Endothelial cell of umbilical vein (primary cell): ENCODE measurements at regions not wholly inside any gene's neighbourhood (a gene's known extent, or its start where the extent isn't known, plus 50 kb on each side); places are given as distances from the start of the nearest gene placed in this dataset.

Experiments used
- BruUV-seq: library from RNA; stranded (reverse); fragments of 400-500 nt; replicated peaks from 2 replicates; lab custom pipeline; 2021; lab: Mats Ljungman, UMichigan
- CTCF ChIA-PET: fragments of 300-600, 350-600 bp; sonication (Branson Sonifier 250); formaldehyde crosslinking; loops from one replicate; lab custom pipeline; 2021; ENCODE audit warnings: antibody characterized with exemption, inconsistent platforms; lab: Charles Lee
- POLR2A ChIA-PET: fragments of 300-600, 350-600 bp; sonication (Branson Sonifier 250); formaldehyde crosslinking; loops from one replicate; lab custom pipeline; 2021; ENCODE audit warnings: antibody characterized with exemption, inconsistent platforms; lab: Charles Lee
- DNase-seq: peaks from one replicate; pipeline ENCODE4 v3.0.0-alpha.2; 2011; ENCODE audit warnings: low read depth, low spot score
- FAIRE-seq: peaks from 2 replicates; lab custom pipeline; 2011; peaks lifted over from hg19 to GRCh38; lab: Jason Lieb, UNC
- H2AFZ ChIP-seq: 2 replicates; pipeline ENCODE4 v1.6.0; 2012; ENCODE audit warnings: low read depth, low read length, control low read depth, inconsistent platforms
- H3K27ac ChIP-seq: 2 replicates; pipeline ENCODE4 v1.5.1; 2011; ENCODE audit warnings: low read depth, mild to moderate bottlenecking, control low read depth, low read length, moderate library complexity; ENCODE audit not compliant: insufficient read depth
- H3K27me3 ChIP-seq, 2 experiments: 2 replicates each; pipeline versions ENCODE4 v1.6.0 to v1.6.1; 2011; ENCODE audit warnings: low read length in 2 of 2, mixed read lengths in 1 of 2; ENCODE audit not compliant: control insufficient read depth in 2 of 2, insufficient read depth in 2 of 2
- H3K36me3 ChIP-seq, 2 experiments: 2 replicates in 1 of 2; 3 replicates in 1 of 2; pipeline ENCODE4 v1.5.1; 2011; ENCODE audit warnings: low read length in 2 of 2, mild to moderate bottlenecking in 1 of 2, moderate library complexity in 1 of 2; ENCODE audit not compliant: control insufficient read depth in 2 of 2, insufficient read depth in 2 of 2; ENCODE audit errors: extremely low read depth in 1 of 2
- H3K4me1 ChIP-seq: 3 replicates; pipeline ENCODE4 v1.5.1; 2011; ENCODE audit warnings: mild to moderate bottlenecking, low read length; ENCODE audit not compliant: control insufficient read depth, insufficient read depth; ENCODE audit errors: extremely low read depth
- H3K4me2 ChIP-seq: 2 replicates; pipeline ENCODE4 v1.6.1; 2011; ENCODE audit warnings: low read length, control low read depth, mixed read lengths; ENCODE audit not compliant: insufficient read depth
- H3K4me3 ChIP-seq, 3 experiments: fragments of 200-600 bp in 1 of 3; sonication (generic), shearing (Covaris generic) in 1 of 3; replicated peaks in 1 of 3; 2 replicates each; pipeline ENCODE4 v1.5.1; 2011 to 2016; ENCODE audit warnings: control low read depth in 3 of 3, low read length in 3 of 3, mild to moderate bottlenecking in 2 of 3, inconsistent platforms in 1 of 3, low read depth in 1 of 3, moderate library complexity in 1 of 3; ENCODE audit not compliant: insufficient read depth in 1 of 3
- H3K79me2 ChIP-seq: 2 replicates; pipeline ENCODE4 v1.6.0; 2012; ENCODE audit warnings: low read length, inconsistent platforms; ENCODE audit not compliant: control insufficient read depth, insufficient read depth
- H3K9ac ChIP-seq: replicated peaks from 2 replicates; pipeline ENCODE3; 2011; ENCODE audit warnings: low read length, control low read depth; ENCODE audit not compliant: insufficient read depth; ENCODE audit errors: extremely low read depth
- H3K9me1 ChIP-seq: replicated peaks from 3 replicates; pipeline ENCODE4 v1.6.0; 2011; ENCODE audit warnings: mild to moderate bottlenecking, low read length; ENCODE audit not compliant: control insufficient read depth, insufficient read depth; ENCODE audit errors: extremely low read depth
- H3K9me3 ChIP-seq: replicated peaks from 2 replicates; pipeline ENCODE4 v1.5.1; 2012; ENCODE audit warnings: low read length, inconsistent platforms; ENCODE audit not compliant: control insufficient read depth, insufficient read depth
- H4K20me1 ChIP-seq: replicated peaks from 2 replicates; pipeline ENCODE3; 2011; ENCODE audit warnings: mild to moderate bottlenecking, low read length; ENCODE audit not compliant: control insufficient read depth, insufficient read depth; ENCODE audit errors: extremely low read depth
- EZH2 ChIP-seq: IDR thresholded peaks from 2 replicates; pipeline ENCODE4 v1.6.1; 2012; ENCODE audit warnings: borderline replicate concordance, low read depth, mild to moderate bottlenecking, moderate library complexity, low read length, inconsistent platforms; ENCODE audit not compliant: severe bottlenecking
- FOS ChIP-seq: IDR thresholded peaks from 2 replicates; pipeline ENCODE4 v1.6.1; 2011; ENCODE audit warnings: mild to moderate bottlenecking, low read length, moderate library complexity, borderline replicate concordance; ENCODE audit not compliant: insufficient read depth
- GATA2 ChIP-seq: IDR thresholded peaks from 2 replicates; pipeline ENCODE4 v1.7.0; 2011; ENCODE audit warnings: low read depth, mild to moderate bottlenecking, moderate library complexity, mixed read lengths, low read length; ENCODE audit not compliant: insufficient read length, insufficient read depth
- dilution Hi-C: fragments of 300-500 bp; cut with MboI; formaldehyde crosslinking; loops from one replicate; pipeline ENCODE4 v1.15.0; 2019; ENCODE audit warnings: low sequenced_read_pairs; ENCODE audit not compliant: extremely low pct_ligation_motif_present
- intact Hi-C: fragments of 100-400 bp; cut with micrococcal nuclease; formaldehyde crosslinking; loops from one replicate; pipeline ENCODE4 v1.10.0; 2022
- TF ChIP-seq, protein P1 (sequence below), 2 donors: IDR thresholded peaks; 1 replicate in 1 of 2; 2 replicates in 1 of 2; pipeline ENCODE4 v1.5.1; 2011; ENCODE audit warnings: low read length in 2 of 2, mild to moderate bottlenecking in 2 of 2, moderate library complexity in 2 of 2, control low read depth in 1 of 2, inconsistent platforms in 1 of 2, low read depth in 1 of 2; ENCODE audit not compliant: insufficient read depth in 1 of 2; ENCODE audit errors: extremely low read depth in 1 of 2

DNA sequence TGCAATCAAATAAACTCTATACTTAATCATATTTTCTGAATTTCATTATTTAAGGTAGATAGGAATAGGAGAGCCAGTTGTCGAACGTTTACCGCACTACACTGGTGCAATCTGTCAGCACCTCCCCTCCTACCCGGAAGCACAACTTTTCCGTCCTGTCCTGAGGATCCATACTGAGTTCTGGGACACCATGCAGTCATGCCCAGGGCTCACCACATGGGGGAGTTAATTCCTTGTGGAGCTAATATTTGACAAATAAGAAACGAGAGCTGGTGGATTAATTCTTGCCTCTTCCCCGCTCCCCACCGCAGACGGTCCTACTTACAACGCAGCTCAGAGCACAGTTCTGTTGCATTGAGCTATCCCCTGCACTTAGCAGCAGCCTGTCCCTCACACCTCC, 107.7 kb upstream of the RALGAPA2 start:
- FAIRE-seq (peak; percentile 38), DNase-seq (peak; percentile 40)
- intact Hi-C loops (loop anchor here (1.0 to 10.0 kb wide), 3 partner anchors 17 to 455 kb away; partner anchors contain the start of genes INSM1 and RALGAPA2), dilution Hi-C loops (no loop called here)
- no peaks in the 10 kb centered on the region for H4K20me1 ChIP-seq
- no TSS peak for BruUV-seq
- no peak overlapping the region for H3K4me3 ChIP-seq
- H3K27ac ChIP-seq, result no peak overlapping the region
- POLR2A ChIA-PET, result no interaction called here
- CTCF ChIA-PET, result interaction anchor here (0.6 to 3.3 kb wide), 10 partner anchors 17 to 227 kb away, joined by 3 to 14 read pairs (median 4); no protein-coding TSS in a partner anchor
- H3K36me3 ChIP-seq, result no peaks in the 10 kb centered on the region
- no peak overlapping the region for H3K4me2 ChIP-seq
- no peaks in the 10 kb centered on the region for H3K79me2 ChIP-seq
- peaks cover 2% of the 10 kb centered on the region for H3K4me1 ChIP-seq
- no peak overlapping the region for H3K9ac ChIP-seq
- H3K9me1 ChIP-seq, result no peaks in the 10 kb centered on the region
- TF ChIP-seq, protein P1, sequence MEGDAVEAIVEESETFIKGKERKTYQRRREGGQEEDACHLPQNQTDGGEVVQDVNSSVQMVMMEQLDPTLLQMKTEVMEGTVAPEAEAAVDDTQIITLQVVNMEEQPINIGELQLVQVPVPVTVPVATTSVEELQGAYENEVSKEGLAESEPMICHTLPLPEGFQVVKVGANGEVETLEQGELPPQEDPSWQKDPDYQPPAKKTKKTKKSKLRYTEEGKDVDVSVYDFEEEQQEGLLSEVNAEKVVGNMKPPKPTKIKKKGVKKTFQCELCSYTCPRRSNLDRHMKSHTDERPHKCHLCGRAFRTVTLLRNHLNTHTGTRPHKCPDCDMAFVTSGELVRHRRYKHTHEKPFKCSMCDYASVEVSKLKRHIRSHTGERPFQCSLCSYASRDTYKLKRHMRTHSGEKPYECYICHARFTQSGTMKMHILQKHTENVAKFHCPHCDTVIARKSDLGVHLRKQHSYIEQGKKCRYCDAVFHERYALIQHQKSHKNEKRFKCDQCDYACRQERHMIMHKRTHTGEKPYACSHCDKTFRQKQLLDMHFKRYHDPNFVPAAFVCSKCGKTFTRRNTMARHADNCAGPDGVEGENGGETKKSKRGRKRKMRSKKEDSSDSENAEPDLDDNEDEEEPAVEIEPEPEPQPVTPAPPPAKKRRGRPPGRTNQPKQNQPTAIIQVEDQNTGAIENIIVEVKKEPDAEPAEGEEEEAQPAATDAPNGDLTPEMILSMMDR (IDR thresholded peaks at IDR 0.05; ENCODE audit: extremely low read depth in 1 of 2, insufficient read depth in 1 of 2, low read depth in 1 of 2, low read length in 2 of 2), result peak; percentile 30 to 39
- no peak for TF ChIP-seq EZH2
- TF ChIP-seq GATA2, result no peak
- TF ChIP-seq FOS, result no peak
- H3K9me3 ChIP-seq, result no peaks in the 10 kb centered on the region
- peaks cover 0 to 8% of the 10 kb centered on the region in 2 experiments for H3K27me3 ChIP-seq
- no peak overlapping the region for H2AFZ ChIP-seq
